Forelimb muscle (tissue), 1 donor: ENCODE measurements at regions not wholly inside any gene's neighbourhood (a gene's known extent, or its start where the extent isn't known, plus 50 kb on each side); places are given as distances from the start of the nearest gene placed in this dataset.
"Not testable (repeated sequence)": the region's sequence is repeated elsewhere in the genome, so short reads cannot be mapped to it uniquely, and the experiment has no call there.

Source experiments
- DNase-seq: peaks from one replicate; pipeline ENCODE4 v3.0.0-alpha.2; 2013; ENCODE audit warnings: low read depth

DNA sequence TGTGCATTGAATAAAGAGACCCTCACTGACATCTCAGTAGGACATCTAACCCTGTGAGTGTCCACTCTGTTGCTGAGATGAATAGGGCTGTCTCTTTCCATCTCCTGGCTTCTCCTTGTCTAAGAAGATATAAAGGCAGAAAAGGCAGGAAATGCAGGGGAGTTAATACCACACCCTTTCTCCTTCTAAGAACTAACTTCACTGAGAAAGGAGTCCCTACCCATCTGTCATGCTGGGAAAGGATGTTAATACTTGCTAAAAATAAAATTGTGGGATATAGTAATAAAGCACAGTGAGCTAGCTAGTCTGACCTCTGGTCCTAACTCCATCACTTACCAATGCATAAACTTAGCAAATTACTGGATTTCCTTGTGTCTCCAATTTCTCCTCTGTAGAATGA lies 213.9 kb upstream of the FIGN start:
- no peak for DNase-seq

DNA sequence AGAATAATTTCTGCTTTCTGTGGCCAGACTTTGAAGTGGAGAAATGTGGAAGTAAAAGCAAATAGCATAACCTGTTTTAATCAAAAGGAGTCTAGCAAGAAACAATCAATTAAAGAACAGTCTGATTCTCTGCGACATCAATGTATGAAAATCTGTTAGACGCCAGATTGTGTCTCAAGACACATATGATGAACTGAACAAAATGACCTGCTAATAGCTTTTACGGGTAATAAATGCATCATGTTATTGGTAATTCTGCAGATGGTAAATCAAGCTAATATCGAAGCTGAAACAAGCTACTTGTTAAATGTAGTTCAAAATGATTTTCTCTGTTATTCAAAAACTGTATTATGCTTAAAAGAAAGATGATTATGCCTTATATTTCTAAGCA lies 208.5 kb upstream of the FIGN start:
- DNase-seq, result no peak

DNA sequence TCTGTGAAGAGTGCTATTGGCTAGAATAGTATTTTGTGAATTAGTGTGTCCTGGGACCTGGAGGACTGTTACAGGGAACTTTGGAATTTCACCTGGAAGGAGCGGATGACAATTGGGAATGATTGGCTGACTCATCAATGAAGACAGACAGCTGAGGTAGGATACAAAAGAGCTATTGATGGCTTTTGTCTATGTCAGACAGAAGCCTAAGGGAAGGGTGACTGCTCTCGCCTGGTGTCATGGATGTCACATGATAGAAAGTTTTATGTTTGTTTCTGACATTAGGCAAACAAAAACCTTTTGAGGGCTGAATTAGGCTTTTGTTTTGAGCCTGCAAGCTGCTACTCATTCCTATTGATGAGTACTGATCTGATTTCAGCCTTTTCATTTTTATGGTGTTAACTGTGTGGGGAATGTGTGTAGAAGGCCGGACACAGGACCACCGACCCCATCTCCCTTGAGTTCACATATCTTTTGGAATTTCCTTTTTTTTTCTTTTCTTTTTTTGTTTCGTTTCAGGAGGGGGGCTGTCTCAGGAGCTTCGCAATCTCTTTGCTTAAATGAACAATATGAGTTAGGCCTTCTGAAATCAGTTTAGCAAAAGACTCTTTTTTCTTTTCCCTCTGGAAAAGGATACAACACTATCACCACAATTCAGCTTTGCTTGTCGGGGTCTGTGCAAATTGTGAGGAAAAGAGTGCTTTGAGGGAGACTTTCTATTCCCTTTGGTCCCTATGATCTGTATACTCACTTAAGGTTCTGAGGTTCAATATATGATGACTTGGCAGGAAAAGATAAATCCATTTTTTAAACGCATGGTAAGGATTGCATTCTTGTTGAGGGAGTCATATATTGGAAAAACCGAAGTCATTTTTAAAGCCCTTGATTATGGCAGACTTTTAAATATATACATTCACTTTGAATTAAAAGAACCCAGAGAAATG lies 207.9 kb upstream of the FIGN start:
- no peak for DNase-seq

DNA sequence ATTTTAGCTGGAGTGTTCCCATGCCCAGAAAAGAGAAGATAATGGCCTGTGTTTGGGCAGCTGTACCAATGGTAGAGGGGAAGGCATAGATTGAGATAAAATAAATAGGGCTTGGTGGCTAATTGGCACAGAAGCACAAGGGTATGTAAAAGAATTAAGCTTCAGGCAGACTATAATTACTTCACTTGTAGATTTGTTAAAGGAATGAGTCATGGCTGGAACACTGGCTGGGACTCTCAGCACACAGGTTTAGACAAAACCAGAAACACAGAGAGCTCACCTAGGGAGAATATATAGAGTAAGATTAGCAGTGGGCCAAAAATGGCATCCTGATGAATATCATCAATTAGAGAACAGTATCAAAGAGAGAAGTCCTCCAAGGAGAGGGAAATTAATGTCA lies 198.3 kb upstream of the FIGN start:
- no peak for DNase-seq

DNA sequence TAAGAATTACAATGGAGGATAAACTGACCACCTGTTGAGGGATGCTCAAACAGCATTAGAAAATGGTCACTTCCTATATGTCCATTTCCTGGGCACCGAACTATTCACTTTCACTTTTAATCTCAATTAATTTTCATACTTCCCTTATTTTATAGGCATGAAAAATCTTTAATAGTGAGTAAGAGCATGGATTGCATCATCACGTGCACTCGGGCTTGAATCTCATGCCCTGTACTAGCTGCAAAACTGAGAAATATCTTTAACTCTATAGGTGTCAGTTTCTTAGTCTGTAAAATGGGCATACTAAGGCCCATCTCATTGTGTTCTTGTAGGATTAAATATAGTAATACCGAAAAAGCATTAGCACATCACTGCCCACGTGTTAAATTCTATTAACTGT lies 183.9 kb upstream of the FIGN start:
- DNase-seq, result no peak

DNA sequence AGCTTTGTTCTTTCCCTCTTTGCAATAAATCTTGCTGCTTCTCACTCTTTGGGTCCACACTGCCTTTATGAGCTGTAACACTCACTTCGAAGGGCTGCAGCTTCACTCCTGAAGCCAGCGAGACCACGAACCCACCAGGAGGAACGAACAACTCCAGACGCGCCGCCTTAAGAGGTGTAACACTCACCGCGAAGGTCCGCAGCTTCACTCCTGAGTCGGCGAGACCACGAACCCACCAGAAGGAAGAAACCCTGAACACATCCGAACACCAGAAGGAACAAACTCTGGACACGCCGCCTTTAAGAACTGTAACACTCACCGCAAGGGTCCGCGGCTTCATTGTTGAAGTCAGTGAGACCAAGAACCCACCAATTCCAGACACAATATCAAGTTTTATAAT lies 178.7 kb upstream of the FIGN start:
- not testable (repeated sequence) for DNase-seq

DNA sequence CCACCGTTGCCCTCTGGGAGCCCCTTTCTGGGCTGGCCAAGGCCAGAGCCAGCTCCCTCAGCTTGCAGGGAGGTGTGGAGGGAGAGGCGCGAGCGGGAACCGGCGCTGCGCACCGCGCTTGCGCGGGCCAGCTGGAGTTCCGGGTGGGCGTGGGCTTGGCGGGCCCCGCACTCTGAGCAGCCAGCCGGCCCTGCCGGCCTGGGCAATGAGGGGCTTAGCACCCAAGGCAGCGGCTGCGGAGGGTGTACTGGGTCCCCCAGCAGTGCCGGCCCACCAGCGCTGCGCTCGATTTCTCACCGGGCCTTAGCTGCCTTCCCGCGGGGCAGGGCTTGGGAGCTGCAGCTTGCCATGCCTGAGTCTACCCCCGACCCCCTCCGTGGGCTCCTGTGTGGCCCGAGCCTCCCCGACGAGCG lies 177.7 kb upstream of the FIGN start:
- DNase-seq, result not testable (repeated sequence)

DNA sequence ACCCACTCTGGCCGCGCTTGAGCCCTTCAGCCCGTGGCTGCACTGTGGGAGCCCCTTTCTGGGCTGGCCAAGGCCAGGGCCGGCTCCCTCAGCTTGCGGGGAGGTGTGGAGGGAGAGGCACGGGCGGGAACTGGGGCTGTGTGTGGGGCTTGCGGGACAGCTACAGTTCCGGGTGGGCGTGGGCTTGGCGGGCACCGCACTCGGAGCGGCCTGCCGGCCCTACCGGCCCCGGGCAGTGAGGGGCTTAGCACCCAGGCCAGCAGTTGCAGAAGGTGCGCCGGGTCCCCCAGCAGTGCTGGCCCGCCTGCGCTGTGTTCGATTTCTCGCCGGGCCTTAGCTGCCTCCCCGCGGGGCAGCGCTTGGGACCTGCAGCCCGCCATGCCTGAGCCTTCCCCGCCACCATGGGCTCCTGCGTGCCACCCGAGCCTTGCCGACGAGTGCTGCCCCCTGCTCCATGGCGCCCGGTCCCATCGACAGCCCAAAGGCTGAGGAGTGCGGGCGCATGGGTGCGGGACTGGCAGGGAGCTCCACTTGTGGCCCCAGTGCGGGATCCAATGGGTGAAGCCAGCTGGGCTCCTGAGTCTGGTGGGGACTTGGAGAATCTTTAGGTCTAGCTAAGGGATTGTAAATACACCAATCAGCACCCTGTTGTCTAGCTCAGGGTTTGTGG lies 173.7 kb upstream of the FIGN start:
- no peak for DNase-seq

DNA sequence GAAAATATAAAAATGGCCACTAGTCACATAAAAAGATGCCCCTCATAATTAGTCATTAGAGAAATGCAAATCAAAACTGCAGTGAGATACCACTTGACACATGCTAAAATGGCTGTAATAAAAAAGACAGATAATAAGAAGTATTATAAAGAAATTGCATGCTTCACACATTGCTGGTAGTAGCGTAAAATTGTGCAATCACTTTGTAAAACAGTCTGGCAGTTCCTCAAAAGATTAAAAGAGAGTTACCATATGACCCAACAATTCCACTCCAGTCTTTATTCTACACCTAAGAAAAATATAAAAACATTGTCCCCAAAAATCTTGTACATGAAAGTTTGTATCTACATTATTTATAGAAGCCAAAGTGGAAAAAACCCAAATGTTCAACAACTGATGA lies 170.6 kb upstream of the FIGN start:
- no peak for DNase-seq

DNA sequence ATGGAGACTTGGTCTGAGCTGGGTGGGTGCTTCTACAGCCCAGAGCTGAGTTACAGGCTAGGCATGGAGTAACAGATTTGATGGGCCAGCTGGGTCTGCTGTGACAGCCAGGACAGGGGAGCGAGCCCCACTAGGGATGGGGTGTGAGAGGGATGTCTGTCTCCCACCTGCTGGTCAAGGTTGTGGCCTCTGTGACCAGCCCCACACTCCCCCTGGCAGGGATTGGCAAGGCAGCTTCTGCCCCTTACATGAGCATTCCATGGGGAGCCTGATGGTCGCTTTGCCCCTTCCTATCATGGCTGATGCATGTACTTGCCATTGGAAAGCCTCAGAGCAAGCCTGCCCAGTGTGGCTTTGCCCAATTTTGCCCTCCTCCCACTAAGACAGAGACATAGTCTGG lies 162.0 kb upstream of the FIGN start:
- no peak for DNase-seq

DNA sequence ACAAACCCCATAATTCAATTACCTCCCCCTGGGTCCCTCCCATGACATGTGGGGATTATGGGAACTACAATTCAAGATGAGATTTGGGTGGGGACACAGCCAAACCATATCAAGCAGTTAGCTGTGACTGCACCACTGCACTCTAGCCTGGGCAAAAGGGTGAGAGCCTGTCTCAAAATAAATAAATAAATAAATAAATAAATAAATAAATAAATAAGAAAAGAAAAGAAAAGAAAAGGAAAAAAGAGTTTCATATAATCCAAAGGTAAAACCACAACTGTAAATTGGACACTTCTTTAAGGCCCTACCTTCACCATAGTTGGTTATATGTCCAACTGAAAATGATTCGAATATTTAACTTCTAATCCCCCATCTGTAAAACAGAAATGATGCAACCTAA lies 157.6 kb upstream of the FIGN start:
- DNase-seq, result not testable (repeated sequence)

DNA sequence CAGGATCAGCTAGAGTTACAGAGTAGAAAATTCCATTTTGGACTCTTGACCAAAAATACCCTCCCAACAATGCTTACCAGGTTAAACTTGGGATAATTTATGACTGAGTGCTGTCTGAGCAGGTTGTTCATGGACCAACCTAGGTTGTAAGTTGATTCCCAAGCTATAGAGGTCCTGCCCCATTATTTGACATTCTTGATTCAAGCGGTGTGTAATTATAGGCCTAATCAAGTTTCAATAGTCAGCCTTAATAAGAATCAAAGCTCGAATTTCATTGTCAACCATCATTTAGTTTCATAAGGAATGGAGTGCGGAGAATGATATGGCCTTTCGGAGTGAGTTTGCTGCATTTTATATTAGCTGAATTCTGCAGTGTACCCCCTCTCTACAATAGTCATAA lies 152.8 kb upstream of the FIGN start:
- DNase-seq, result no peak

DNA sequence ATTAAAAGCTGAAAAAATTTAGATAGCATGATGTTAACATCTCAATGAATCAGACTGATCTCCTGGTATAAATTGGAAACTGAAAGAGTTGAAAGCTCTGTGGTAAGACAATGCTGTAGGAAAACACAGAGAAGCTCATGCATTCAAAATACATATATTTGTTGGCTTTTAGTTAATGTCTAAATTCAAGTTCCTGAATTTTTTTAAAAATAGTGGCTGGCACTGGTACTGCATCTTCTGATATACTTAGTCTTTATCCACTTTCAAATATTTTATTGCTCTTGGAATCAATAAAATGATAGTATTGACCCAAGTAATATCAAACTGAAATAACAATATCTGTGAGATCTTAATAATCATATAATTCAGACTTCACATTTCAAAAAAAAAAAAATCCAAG lies 151.4 kb upstream of the FIGN start:
- DNase-seq, result no peak

DNA sequence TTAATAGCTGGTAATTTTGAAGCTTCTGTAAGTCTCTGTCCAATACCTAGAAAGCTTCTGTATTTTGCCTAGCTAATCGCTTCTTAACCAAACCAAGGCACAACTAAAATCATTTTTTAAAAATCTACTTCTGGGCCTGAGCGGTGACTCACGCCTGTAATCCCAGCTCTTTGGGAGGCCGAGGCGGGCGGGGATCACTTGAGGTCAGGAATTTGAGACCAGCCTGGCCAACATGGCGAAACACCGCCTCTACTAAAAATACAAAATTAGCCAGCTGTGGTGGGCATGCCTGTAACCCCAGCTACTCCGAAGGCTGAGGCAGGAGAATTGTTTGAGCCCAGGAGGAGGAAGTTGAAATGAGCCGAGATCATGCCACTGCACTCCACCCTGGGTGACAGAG lies 148.6 kb upstream of the FIGN start:
- no peak for DNase-seq

DNA sequence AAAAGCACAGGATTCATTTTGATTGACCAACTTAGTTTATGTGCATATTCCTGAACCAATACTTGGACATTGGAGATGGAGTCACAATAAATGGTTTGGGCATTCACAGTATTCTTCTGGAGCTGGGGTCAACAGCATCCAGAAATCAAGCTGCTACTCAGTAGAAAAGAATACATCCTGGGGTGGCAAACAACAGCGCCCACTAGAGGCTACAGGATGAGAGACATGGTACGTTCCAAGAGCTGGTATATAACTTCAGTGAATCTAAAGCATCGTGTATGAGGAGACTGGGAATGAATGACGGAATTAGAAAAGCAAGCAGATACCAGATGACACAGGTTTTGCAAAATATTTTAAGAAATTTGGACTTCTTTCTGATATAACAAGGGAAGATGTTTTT lies 142.9 kb upstream of the FIGN start:
- no peak for DNase-seq

DNA sequence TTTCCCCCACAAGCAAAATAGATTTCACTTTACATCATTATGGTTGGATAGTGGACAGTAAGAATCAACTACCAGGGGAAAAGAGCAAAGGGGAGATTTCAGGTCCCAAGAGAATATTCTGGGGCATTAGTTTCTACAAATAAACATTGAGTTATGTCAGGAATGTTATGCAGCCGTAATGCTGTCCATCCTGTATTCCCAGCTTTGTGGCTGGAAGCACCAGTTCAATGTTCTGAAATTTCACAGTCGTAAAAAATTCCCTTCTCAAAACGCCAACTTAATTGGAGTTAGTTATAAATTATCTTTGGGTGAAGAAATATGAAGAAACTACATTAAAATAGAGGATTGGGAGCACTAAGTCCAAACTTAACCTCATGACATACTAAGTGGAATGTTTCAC lies 141.5 kb upstream of the FIGN start:
- no peak for DNase-seq

DNA sequence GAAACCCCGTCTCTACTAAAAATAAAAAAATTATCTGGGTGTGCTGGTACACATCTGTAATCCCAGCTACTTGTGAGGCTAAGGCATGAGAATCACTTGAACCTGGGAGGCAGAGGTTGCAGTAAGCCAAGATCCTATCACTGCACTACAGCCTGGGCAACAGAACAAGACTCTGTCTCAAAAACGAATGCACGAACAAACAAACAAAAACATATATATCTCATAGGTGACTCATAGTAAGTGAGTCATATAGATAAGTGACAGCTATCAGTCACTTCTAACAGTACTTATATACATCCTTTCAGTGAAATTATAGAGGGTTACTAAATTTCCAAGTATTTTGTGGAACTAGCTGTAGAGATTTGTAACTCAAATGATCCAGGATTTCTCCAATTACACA lies 127.3 kb upstream of the FIGN start:
- no peak for DNase-seq

DNA sequence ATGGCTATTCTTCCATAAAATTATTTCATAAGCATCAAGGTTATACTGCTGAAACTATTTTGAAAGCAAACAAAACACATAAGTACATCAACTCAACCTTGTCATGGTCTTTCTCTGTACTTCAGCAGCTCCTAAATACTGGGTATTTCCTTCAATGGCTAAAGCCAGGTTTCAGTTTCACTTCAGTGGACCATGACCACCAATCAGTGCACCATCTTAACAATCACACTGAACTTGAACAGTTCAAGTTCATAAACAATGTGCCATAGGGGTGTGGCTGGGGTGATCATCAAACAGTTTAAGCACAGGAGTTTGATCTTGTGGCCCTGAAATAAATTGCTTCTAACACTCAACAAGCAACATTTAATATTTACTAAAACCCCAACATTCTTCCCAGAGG lies 124.1 kb upstream of the FIGN start:
- DNase-seq, result no peak

DNA sequence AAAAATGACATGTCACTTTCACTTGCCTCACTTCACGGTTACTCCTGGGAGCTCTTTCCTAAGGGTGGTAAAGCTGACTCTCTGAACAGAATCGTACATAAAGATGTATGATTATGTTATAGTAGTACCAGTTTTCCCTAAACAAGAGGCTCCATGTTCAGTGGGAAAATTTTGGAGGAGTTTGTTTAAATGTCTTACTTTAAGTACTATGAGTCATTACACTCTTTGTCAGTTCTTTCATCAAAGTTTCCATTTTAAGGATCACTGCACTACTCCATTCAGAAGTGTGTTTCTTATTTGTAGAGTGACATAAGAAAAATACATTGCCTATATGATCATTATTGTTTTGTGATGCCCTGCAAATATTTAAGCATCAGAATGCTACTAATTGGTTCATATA lies 121.1 kb upstream of the FIGN start:
- DNase-seq, result no peak

DNA sequence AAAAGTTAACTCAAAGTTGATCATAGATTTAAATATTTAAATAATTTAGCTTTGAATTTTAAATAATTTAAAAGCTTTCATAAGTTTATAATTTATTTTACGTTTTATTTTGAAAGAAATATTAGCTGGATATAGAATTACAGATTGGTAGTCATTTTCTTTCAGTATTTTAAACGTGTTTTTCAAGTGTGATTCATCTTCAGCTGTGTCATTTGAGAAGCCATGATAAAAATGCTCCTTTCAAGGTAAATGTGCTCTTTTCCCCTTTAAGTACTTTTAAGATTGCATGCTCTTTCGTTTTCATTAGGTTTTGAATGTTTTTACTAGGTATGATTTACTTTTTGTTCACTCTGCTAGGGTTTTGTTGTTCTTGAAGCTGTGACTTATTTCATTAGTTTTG lies 116.8 kb upstream of the FIGN start:
- DNase-seq, result no peak

DNA sequence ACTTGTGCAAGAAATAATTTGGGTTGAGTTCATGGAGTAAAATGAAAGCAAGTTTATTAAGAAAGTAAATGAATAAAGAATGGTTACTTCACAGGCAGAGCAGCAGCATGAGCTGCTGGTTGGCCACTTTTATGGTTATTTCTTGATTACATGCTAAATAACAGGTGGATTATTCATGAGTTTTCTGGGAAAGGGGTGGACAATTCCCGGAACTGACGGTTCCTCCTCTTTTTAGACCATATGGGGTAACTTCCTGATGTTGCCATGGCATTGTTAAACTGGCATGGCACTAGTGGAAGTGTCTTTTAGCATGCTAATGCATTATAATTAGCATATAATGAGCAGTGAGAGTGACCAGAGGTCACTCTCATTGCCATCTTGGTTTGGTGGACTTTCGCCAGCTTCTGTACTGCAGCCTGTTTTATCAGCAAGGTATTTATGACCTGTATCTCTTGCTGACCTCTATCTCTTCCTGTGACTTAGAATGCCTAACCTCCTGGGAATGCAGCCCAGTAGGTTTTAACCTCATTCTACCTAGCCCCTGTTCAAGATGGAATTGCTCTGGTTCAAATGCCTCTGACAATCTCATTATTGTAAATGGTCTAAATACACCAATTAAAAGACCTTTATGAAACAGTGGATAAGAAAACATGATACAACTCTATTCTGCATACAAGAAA lies 114.1 kb upstream of the FIGN start:
- no peak for DNase-seq

DNA sequence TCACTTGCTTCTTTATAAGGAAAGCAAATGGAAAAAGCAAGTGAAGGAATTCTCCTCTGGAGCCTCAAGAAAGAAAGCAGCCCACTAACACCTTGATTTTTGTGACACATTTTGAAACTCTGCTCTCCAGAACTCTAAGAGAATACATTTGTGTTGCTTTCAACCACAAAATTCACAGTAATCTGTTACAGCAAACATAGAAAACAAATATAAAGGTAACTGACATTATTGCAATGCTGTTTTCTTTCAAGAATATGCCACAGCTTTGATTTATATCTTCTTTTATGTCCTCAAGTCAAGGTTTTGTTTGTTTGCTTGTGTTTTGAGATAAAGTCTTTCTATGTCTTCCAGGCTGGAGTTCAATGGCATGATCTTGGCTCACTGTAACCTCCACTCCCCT lies 103.1 kb upstream of the FIGN start:
- DNase-seq, result no peak

DNA sequence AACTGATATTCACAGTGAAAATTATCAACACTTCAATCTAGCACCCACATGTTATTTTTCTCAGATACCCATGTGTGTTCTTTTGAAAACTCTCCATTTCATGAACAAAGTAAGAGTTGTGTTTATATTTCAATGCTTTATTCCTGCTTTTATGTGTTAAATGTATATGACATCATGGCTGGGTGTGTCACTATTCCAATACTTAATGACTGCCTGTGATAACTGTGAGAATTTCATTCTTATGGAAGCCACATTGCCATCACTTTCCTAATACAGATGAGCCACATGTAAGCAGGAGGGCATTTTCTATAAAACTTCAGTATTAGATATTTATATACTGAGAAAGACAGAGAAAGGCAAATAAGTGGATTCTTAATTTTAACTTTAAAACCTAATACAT lies 100.4 kb upstream of the FIGN start:
- no peak for DNase-seq
